Stomach (tissue), 4 donors: ENCODE measurements at regions not wholly inside any gene's neighbourhood (a gene's known extent, or its start where the extent isn't known, plus 50 kb on each side); places are given as distances from the start of the nearest gene placed in this dataset.
"Not testable (repeated sequence)": the region's sequence is repeated elsewhere in the genome, so short reads cannot be mapped to it uniquely, and the experiment has no call there.

ENCODE experiments used
- EP300 ChIP-seq: sonication (generic); formaldehyde crosslinking; IDR thresholded peaks from one replicate; pipeline ENCODE4 v1.6.1; 2017; ENCODE audit warnings: antibody characterized with exemption
- POLR2A ChIP-seq, 4 donors: fragments of 450-650 bp; IDR thresholded peaks; one replicate each; pipeline ENCODE4 v1.6.1; 2016; ENCODE audit warnings: antibody characterized with exemption in 4 of 4, control low read depth in 2 of 4, mild to moderate bottlenecking in 1 of 4, moderate library complexity in 1 of 4
- POLR2AphosphoS5 ChIP-seq, 3 donors: sonication (generic); formaldehyde crosslinking; IDR thresholded peaks; one replicate each; pipeline ENCODE4 v1.6.1; 2016; ENCODE audit warnings: antibody characterized with exemption in 3 of 3
- TF ChIP-seq, protein P1 (sequence below), 7 experiments: fragments of 450-650 bp in 4 of 7; fragments of 200-600 bp in 3 of 7; sonication (generic) in 3 of 7; IDR thresholded peaks; one replicate each; pipeline ENCODE4 v1.5.1; 2016 to 2019; ENCODE audit warnings: antibody characterized with exemption in 7 of 7, control low read depth in 2 of 7, mild to moderate bottlenecking in 1 of 7

DNA sequence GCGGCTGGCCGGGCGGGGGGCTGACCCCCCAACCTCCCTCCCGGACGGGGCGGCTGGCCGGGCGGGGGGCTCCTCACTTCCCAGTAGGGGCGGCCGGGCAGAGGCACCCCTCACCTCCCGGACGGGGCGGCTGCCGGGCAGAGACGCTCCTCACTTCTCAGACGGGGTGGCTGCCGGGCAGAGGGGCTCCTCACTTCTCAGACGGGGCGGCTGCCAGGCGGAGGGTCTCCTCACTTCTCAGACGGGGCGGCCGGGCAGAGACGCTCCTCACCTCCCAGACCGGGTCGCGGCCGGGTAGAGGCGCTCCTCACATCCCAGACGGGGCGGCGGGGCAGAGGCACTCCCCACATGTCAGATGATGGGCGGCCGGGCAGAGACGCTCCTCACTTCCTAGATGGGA is 112.6 kb upstream of the FAM174B start:
- TF ChIP-seq, protein P1, sequence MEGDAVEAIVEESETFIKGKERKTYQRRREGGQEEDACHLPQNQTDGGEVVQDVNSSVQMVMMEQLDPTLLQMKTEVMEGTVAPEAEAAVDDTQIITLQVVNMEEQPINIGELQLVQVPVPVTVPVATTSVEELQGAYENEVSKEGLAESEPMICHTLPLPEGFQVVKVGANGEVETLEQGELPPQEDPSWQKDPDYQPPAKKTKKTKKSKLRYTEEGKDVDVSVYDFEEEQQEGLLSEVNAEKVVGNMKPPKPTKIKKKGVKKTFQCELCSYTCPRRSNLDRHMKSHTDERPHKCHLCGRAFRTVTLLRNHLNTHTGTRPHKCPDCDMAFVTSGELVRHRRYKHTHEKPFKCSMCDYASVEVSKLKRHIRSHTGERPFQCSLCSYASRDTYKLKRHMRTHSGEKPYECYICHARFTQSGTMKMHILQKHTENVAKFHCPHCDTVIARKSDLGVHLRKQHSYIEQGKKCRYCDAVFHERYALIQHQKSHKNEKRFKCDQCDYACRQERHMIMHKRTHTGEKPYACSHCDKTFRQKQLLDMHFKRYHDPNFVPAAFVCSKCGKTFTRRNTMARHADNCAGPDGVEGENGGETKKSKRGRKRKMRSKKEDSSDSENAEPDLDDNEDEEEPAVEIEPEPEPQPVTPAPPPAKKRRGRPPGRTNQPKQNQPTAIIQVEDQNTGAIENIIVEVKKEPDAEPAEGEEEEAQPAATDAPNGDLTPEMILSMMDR (IDR thresholded peaks at IDR 0.05) = not testable (repeated sequence)
- not testable (repeated sequence) for TF ChIP-seq EP300; POLR2A (IDR thresholded peaks at IDR 0.05); POLR2AphosphoS5 (IDR thresholded peaks at IDR 0.05)
